Glutamatergic neuron (in vitro differentiated cells): ENCODE measurements at regions not wholly inside any gene's neighbourhood (a gene's known extent, or its start where the extent isn't known, plus 50 kb on each side); places are given as distances from the start of the nearest gene placed in this dataset.

Experiments used
- DNase-seq: peaks from one replicate; pipeline ENCODE4 v3.0.0; 2022
- H3K27ac Mint-ChIP-seq: one replicate; pipeline ENCODE4 v1.8.0; 2020; ENCODE audit warnings: mild to moderate bottlenecking, mixed read lengths, inconsistent platforms; ENCODE audit not compliant: unreplicated experiment
- H3K27me3 Mint-ChIP-seq: one replicate; pipeline ENCODE4 v1.8.0; 2020; ENCODE audit warnings: mild to moderate bottlenecking, moderate library complexity, mixed read lengths, inconsistent platforms; ENCODE audit not compliant: unreplicated experiment
- H3K36me3 Mint-ChIP-seq: one replicate; pipeline ENCODE4 v1.8.0; 2020; ENCODE audit warnings: mild to moderate bottlenecking, mixed read lengths, inconsistent platforms; ENCODE audit not compliant: unreplicated experiment
- H3K4me1 Mint-ChIP-seq: one replicate; pipeline ENCODE4 v1.8.0; 2020; ENCODE audit warnings: mild to moderate bottlenecking, low read depth, mixed read lengths, inconsistent platforms; ENCODE audit not compliant: unreplicated experiment
- H3K4me3 Mint-ChIP-seq: one replicate; pipeline ENCODE4 v1.8.0; 2020; ENCODE audit warnings: mild to moderate bottlenecking, mixed read lengths, inconsistent platforms; ENCODE audit not compliant: unreplicated experiment
- H3K9me3 Mint-ChIP-seq: one replicate; pipeline ENCODE4 v1.8.0; 2020; ENCODE audit warnings: mild to moderate bottlenecking, moderate library complexity, mixed read lengths, inconsistent platforms; ENCODE audit not compliant: unreplicated experiment
- CTCF ChIP-seq: fragments of 200-600 bp; sonication (generic); IDR thresholded peaks from one replicate; pipeline ENCODE4 v1.5.0; 2021; ENCODE audit not compliant: partially characterized antibody, unreplicated experiment

- no peak for DNase-seq
- Mint-ChIP-seq H3K4me3 (no peak overlapping the region), H3K36me3 (no peaks in the 10 kb centered on the region), H3K9me3 (no peaks in the 10 kb centered on the region), H3K4me1 (no peaks in the 10 kb centered on the region), H3K27me3 (no peaks in the 10 kb centered on the region), H3K27ac (no peak overlapping the region)
- no peak for TF ChIP-seq CTCF
Observed at GRCh38 chr1:191699343-191699742, 458.9 kb upstream of the RGS18 start.

GRCh38 chr1:191700922-191701321, 457.3 kb upstream of the RGS18 start:
- H3K27me3 Mint-ChIP-seq: no peaks in the 10 kb centered on the region

GRCh38 chr1:191702124-191702523, 456.1 kb upstream of the RGS18 start:
- Mint-ChIP-seq H3K36me3 (no peaks in the 10 kb centered on the region), H3K4me1 (no peaks in the 10 kb centered on the region), H3K9me3 (no peaks in the 10 kb centered on the region), H3K27ac (no peak overlapping the region), H3K27me3 (no peaks in the 10 kb centered on the region), H3K4me3 (no peak overlapping the region)
- TF ChIP-seq CTCF: no peak
- no peak for DNase-seq

More at GRCh38 chr1:191700922-191701321, 457.3 kb upstream of the RGS18 start:
- no peaks in the 10 kb centered on the region for H3K9me3 Mint-ChIP-seq
- no peak overlapping the region for H3K4me3 Mint-ChIP-seq
- H3K27ac Mint-ChIP-seq: no peak overlapping the region
- no peak for DNase-seq
- H3K4me1 Mint-ChIP-seq: no peaks in the 10 kb centered on the region
- no peaks in the 10 kb centered on the region for H3K36me3 Mint-ChIP-seq
- no peak for TF ChIP-seq CTCF

GRCh38 chr1:191707288-191707687, 451.0 kb upstream of the RGS18 start:
- Mint-ChIP-seq H3K4me1 (no peaks in the 10 kb centered on the region), H3K27ac (no peak overlapping the region), H3K4me3 (no peak overlapping the region), H3K36me3 (no peaks in the 10 kb centered on the region), H3K9me3 (no peaks in the 10 kb centered on the region), H3K27me3 (no peaks in the 10 kb centered on the region)
- DNase-seq: no peak
- no peak for TF ChIP-seq CTCF

- no peak overlapping the region for H3K27ac Mint-ChIP-seq
- H3K4me1 Mint-ChIP-seq: peaks cover 4% of the 10 kb centered on the region
- H3K36me3 Mint-ChIP-seq: no peaks in the 10 kb centered on the region
- no peak for TF ChIP-seq CTCF
- H3K4me3 Mint-ChIP-seq: no peak overlapping the region
- DNase-seq: no peak
- H3K27me3 Mint-ChIP-seq: no peaks in the 10 kb centered on the region
- H3K9me3 Mint-ChIP-seq: no peaks in the 10 kb centered on the region
Observed at GRCh38 chr1:191709215-191709614, 449.0 kb upstream of the RGS18 start.
